Mesothelial cell of epicardium (in vitro differentiated cells): ENCODE measurements at regions not wholly inside any gene's neighbourhood (a gene's known extent, or its start where the extent isn't known, plus 50 kb on each side); places are given as distances from the start of the nearest gene placed in this dataset.

Experiments
- DNase-seq, 2 experiments: peaks; one replicate each; pipeline ENCODE4 v3.0.0; 2021; ENCODE audit warnings: low spot score in 2 of 2; ENCODE audit not compliant: unreplicated experiment in 2 of 2
- H3K27ac Mint-ChIP-seq: 2 replicates; pipeline ENCODE4 v1.8.0; 2021; ENCODE audit warnings: mixed read lengths
- H3K27me3 Mint-ChIP-seq: 2 replicates; pipeline ENCODE4 v1.8.0; 2021; ENCODE audit warnings: low read depth, mixed read lengths
- H3K36me3 Mint-ChIP-seq: 2 replicates; pipeline ENCODE4 v1.8.0; 2021; ENCODE audit warnings: mixed read lengths
- H3K4me1 Mint-ChIP-seq: 2 replicates; pipeline ENCODE4 v1.8.0; 2021; ENCODE audit warnings: mixed read lengths
- H3K4me3 Mint-ChIP-seq: 2 replicates; pipeline ENCODE4 v1.8.0; 2021; ENCODE audit warnings: mild to moderate bottlenecking, moderate library complexity, mixed read lengths
- H3K9me3 Mint-ChIP-seq: 2 replicates; pipeline ENCODE4 v1.8.0; 2021; ENCODE audit warnings: mixed read lengths
- TF ChIP-seq, protein P1 (sequence below): fragments of 200-600 bp; sonication (generic); IDR thresholded peaks from one replicate; pipeline ENCODE4 v1.5.0; 2021; ENCODE audit warnings: antibody characterized with exemption; ENCODE audit not compliant: unreplicated experiment

DNA sequence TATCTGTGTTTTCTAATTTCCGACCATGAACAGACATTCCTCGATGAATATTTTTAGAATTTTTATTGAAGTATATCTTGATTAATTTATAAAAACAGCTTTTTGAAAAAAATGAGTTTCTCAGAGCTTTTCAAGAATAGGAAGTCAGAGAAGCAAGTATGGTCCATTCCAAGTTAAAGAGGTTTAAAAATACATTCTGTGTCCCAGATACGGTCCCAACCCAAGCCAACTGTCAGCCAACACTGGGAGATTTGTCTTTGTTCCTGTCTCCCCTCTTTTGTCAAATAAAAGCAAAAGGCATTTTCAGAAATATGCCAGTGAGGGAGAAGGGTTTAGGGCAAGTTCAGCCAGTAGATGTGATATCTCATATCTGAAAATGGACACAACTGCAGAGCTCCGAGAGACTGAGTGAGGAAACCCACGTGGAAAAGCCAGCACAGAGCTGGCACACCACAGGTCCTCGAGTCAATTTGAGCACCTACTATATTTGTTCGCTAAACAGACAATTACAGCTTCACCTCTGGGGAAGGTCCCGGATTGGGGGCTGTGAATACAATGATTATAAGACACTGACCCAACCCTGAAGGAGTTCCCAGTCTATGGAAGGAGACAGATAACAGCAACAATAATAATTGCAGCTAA, 59.8 kb downstream of the C11orf91 start:
- peaks cover 3% of the 10 kb centered on the region for H3K4me1 Mint-ChIP-seq
- DNase-seq: no peak
- no peaks in the 10 kb centered on the region for H3K36me3 Mint-ChIP-seq
- TF ChIP-seq, protein P1, sequence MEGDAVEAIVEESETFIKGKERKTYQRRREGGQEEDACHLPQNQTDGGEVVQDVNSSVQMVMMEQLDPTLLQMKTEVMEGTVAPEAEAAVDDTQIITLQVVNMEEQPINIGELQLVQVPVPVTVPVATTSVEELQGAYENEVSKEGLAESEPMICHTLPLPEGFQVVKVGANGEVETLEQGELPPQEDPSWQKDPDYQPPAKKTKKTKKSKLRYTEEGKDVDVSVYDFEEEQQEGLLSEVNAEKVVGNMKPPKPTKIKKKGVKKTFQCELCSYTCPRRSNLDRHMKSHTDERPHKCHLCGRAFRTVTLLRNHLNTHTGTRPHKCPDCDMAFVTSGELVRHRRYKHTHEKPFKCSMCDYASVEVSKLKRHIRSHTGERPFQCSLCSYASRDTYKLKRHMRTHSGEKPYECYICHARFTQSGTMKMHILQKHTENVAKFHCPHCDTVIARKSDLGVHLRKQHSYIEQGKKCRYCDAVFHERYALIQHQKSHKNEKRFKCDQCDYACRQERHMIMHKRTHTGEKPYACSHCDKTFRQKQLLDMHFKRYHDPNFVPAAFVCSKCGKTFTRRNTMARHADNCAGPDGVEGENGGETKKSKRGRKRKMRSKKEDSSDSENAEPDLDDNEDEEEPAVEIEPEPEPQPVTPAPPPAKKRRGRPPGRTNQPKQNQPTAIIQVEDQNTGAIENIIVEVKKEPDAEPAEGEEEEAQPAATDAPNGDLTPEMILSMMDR: no peak
- H3K27me3 Mint-ChIP-seq: peaks cover 4% of the 10 kb centered on the region
- no peak overlapping the region for H3K27ac Mint-ChIP-seq
- no peak overlapping the region for H3K4me3 Mint-ChIP-seq
- peaks cover 12% of the 10 kb centered on the region for H3K9me3 Mint-ChIP-seq

DNA sequence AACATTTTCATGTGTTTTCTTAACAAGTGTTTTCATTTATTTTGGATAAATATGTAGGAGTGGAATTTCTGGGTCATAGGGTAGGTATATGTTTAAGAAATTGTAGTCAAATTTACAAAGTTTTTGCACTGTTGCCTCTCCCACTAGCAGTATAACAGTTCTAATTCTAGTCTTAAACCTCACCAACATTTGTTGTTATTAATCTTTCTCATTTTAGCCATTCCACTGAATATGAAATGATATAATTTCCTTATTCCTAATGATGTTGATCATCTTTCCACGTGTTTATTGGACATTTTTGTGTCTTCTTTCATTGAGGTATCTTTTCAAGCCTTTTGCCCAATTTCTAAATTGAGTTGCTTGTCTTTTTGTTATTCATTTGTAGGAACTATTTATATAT, 62.0 kb downstream of the C11orf91 start:
- peaks cover 12% of the 10 kb centered on the region for H3K9me3 Mint-ChIP-seq
- H3K27ac Mint-ChIP-seq: no peak overlapping the region
- H3K4me1 Mint-ChIP-seq: peaks cover 2% of the 10 kb centered on the region
- no peak overlapping the region for H3K4me3 Mint-ChIP-seq
- no peak for DNase-seq
- TF ChIP-seq, protein P1: no peak
- H3K36me3 Mint-ChIP-seq: no peaks in the 10 kb centered on the region
- H3K27me3 Mint-ChIP-seq: no peaks in the 10 kb centered on the region

DNA sequence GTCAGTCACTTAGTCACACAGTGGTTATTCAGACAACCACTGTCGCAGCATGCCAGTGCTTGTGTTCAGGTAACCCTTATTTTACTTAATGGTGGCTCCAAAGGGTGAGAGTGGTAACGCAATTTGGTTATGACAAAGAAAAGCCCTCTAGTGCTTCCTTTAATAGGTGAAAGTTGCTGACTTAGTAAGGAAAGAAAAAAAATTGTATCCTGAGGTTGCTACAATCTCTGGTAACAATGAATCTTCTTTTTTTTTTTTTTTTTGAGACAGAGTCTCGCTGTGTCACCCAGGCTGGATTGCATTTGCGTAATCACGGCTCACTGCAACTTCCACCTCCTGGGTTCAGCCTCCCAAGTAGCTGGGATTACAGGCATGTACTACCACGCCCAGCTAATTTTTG, 64.5 kb downstream of the C11orf91 start:
- no peaks in the 10 kb centered on the region for H3K4me1 Mint-ChIP-seq
- H3K27me3 Mint-ChIP-seq: no peaks in the 10 kb centered on the region
- H3K36me3 Mint-ChIP-seq: no peaks in the 10 kb centered on the region
- TF ChIP-seq, protein P1: no peak
- H3K4me3 Mint-ChIP-seq: no peak overlapping the region
- H3K9me3 Mint-ChIP-seq: peaks cover 15% of the 10 kb centered on the region
- H3K27ac Mint-ChIP-seq: no peak overlapping the region
- no peak for DNase-seq

DNA sequence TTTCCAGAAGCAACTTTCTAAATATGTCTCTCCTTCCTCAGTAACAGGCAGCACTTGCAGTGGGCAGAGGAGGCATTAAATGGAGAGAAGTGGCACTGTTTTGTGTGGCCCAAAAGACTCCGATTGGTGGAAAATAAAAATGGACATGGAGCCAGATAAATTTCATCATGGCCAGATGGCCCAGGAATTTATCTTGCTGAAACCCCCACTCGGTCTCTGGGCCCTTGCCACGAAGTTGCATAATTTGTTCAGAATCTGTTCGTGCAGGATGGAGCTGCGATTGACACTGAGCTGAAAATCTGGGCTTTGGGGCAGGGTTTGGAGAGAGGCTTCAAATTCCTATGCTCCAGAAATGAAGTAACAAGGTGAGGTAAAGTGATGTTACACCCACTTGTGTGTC, 65.5 kb downstream of the C11orf91 start:
- Mint-ChIP-seq H3K9me3 (peaks cover 21% of the 10 kb centered on the region), H3K27ac (no peak overlapping the region), H3K36me3 (no peaks in the 10 kb centered on the region), H3K27me3 (no peaks in the 10 kb centered on the region), H3K4me1 (no peaks in the 10 kb centered on the region), H3K4me3 (no peak overlapping the region)
- TF ChIP-seq, protein P1: no peak
- no peak for DNase-seq

DNA sequence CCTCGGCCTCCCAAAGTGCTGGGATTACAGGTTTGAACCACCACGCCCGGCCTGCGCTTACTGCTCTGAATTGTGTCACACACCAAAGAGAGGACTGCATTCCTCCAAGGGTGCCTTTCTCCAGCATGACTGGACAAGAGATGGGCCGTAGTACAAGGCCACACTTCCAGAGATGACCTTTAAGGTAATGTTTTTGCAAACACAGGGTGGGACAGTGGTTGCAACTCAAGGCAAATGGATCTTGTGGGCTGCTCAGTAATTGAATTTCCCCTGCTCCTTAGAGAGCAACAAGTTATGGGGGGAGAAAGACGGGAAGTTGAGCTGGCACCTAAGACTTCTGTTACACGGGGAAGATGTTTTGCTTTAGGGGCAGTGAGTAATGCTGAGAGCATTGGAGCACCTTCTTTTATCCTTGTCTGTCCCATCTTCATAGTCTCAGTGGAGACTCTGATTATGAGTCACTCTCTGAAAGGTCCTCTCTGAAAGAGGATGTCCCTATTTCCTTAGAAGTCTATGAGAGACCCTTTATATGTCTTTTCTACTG, 66.3 kb downstream of the C11orf91 start:
- Mint-ChIP-seq H3K4me3 (no peak overlapping the region), H3K27ac (no peak overlapping the region), H3K4me1 (no peaks in the 10 kb centered on the region), H3K9me3 (peaks cover 21% of the 10 kb centered on the region), H3K27me3 (no peaks in the 10 kb centered on the region), H3K36me3 (no peaks in the 10 kb centered on the region)
- no peak for DNase-seq
- TF ChIP-seq, protein P1: no peak
